HL-60 (cell line): ENCODE measurements at regions not wholly inside any gene's neighbourhood (a gene's known extent, or its start where the extent isn't known, plus 50 kb on each side); places are given as distances from the start of the nearest gene placed in this dataset.
"Not testable (repeated sequence)": the region's sequence is repeated elsewhere in the genome, so short reads cannot be mapped to it uniquely, and the experiment has no call there.

Experiments
- DNase-seq, 2 experiments: peaks; one replicate each; pipeline ENCODE4 v3.0.0-alpha.2; 2010 to 2020; ENCODE audit warnings: low read depth in 1 of 2, low spot score in 1 of 2
- H3K27ac ChIP-seq: fragments of 250-450 bp; sonication (Bioruptor Pico); replicated peaks from 2 replicates; pipeline ENCODE4 v1.5.1; 2020; ENCODE audit warnings: mild to moderate bottlenecking, moderate library complexity
- H3K27me3 ChIP-seq: fragments of 250-450 bp; sonication (Bioruptor Pico); 2 replicates; pipeline ENCODE4 v1.5.1; 2021; ENCODE audit warnings: mild to moderate bottlenecking, moderate library complexity; ENCODE audit not compliant: insufficient read depth, poor library complexity, severe bottlenecking
- H3K4me3 ChIP-seq: replicated peaks from 2 replicates; pipeline ENCODE4 v1.5.1; 2011; ENCODE audit warnings: mild to moderate bottlenecking, control low read depth, low read length; ENCODE audit not compliant: insufficient read depth
- CTCF ChIP-seq: IDR thresholded peaks from one replicate; pipeline ENCODE4 v1.5.1; 2011; ENCODE audit warnings: low read length, control low read depth, inconsistent platforms; ENCODE audit not compliant: insufficient read depth
- GABPA ChIP-seq: IDR thresholded peaks from 2 replicates; pipeline ENCODE4 v1.6.1; 2012; ENCODE audit warnings: low read depth
- POLR2AphosphoS5 ChIP-seq: IDR thresholded peaks from 2 replicates; pipeline ENCODE4 v1.6.1; 2012; ENCODE audit warnings: low read depth
- REST ChIP-seq: IDR thresholded peaks from 2 replicates; pipeline ENCODE4 v1.6.1; 2012; ENCODE audit warnings: low read depth; ENCODE audit not compliant: insufficient replicate concordance
- SPI1 ChIP-seq: IDR thresholded peaks from 2 replicates; pipeline ENCODE4 v1.6.1; 2012; ENCODE audit warnings: low read depth, mild to moderate bottlenecking, borderline replicate concordance

- DNase-seq, result no peak
- no peak overlapping the region for H3K4me3 ChIP-seq
- H3K27me3 ChIP-seq, result peaks cover 3% of the 10 kb centered on the region
- H3K27ac ChIP-seq, result no peak overlapping the region
- no peak for TF ChIP-seq CTCF
Observed at GRCh38 chr4:15331930-15332329, 95.9 kb upstream of the C1QTNF7 start.

- Histone ChIP-seq H3K27ac (no peak overlapping the region), H3K27me3 (peaks cover 3% of the 10 kb centered on the region), H3K4me3 (no peak overlapping the region)
- TF ChIP-seq GABPA, result no peak
- no peak for TF ChIP-seq CTCF
- no peak for DNase-seq
Observed at GRCh38 chr4:15332377-15332776, 95.5 kb upstream of the C1QTNF7 start.

- Histone ChIP-seq H3K4me3 (no peak overlapping the region), H3K27me3 (no peaks in the 10 kb centered on the region), H3K27ac (no peak overlapping the region)
- DNase-seq, result no peak
- no peak for TF ChIP-seq REST
- no peak for TF ChIP-seq SPI1
- no peak for TF ChIP-seq GABPA
- TF ChIP-seq CTCF, result no peak
- no peak for TF ChIP-seq POLR2AphosphoS5
Observed at GRCh38 chr4:15333692-15334633, 93.9 kb upstream of the C1QTNF7 start.

- Histone ChIP-seq H3K27me3 (no peaks in the 10 kb centered on the region), H3K27ac (no peak overlapping the region), H3K4me3 (no peak overlapping the region)
- TF ChIP-seq POLR2AphosphoS5 (no peak), SPI1 (no peak), REST (no peak), CTCF (no peak), GABPA (no peak)
- no peak for DNase-seq
Observed at GRCh38 chr4:15336410-15337167, 91.2 kb upstream of the C1QTNF7 start.

GRCh38 chr4:15337168-15337657 lies 90.6 kb upstream of the C1QTNF7 start:
- DNase-seq, H3K27ac ChIP-seq, H3K27me3 ChIP-seq, H3K4me3 ChIP-seq: not testable (repeated sequence)
